Endothelial cell of umbilical vein (primary cell): ENCODE measurements at regions not wholly inside any gene's neighbourhood (a gene's known extent, or its start where the extent isn't known, plus 50 kb on each side); places are given as distances from the start of the nearest gene placed in this dataset.

Experiments
- BruUV-seq: library from RNA; stranded (reverse); fragments of 400-500 nt; replicated peaks from 2 replicates; lab custom pipeline; 2021; lab: Mats Ljungman, UMichigan
- CTCF ChIA-PET: fragments of 300-600, 350-600 bp; sonication (Branson Sonifier 250); formaldehyde crosslinking; loops from one replicate; lab custom pipeline; 2021; ENCODE audit warnings: antibody characterized with exemption, inconsistent platforms; lab: Charles Lee
- POLR2A ChIA-PET: fragments of 300-600, 350-600 bp; sonication (Branson Sonifier 250); formaldehyde crosslinking; loops from one replicate; lab custom pipeline; 2021; ENCODE audit warnings: antibody characterized with exemption, inconsistent platforms; lab: Charles Lee
- DNase-seq: peaks from one replicate; pipeline ENCODE4 v3.0.0-alpha.2; 2011; ENCODE audit warnings: low read depth, low spot score
- FAIRE-seq: peaks from 2 replicates; lab custom pipeline; 2011; peaks lifted over from hg19 to GRCh38; lab: Jason Lieb, UNC
- H2AFZ ChIP-seq: 2 replicates; pipeline ENCODE4 v1.6.0; 2012; ENCODE audit warnings: low read depth, low read length, control low read depth, inconsistent platforms
- H3K27ac ChIP-seq: 2 replicates; pipeline ENCODE4 v1.5.1; 2011; ENCODE audit warnings: low read depth, mild to moderate bottlenecking, control low read depth, low read length, moderate library complexity; ENCODE audit not compliant: insufficient read depth
- H3K27me3 ChIP-seq, 2 experiments: 2 replicates each; pipeline versions ENCODE4 v1.6.0 to v1.6.1; 2011; ENCODE audit warnings: low read length in 2 of 2, mixed read lengths in 1 of 2; ENCODE audit not compliant: control insufficient read depth in 2 of 2, insufficient read depth in 2 of 2
- H3K36me3 ChIP-seq, 2 experiments: 2 replicates in 1 of 2; 3 replicates in 1 of 2; pipeline ENCODE4 v1.5.1; 2011; ENCODE audit warnings: low read length in 2 of 2, mild to moderate bottlenecking in 1 of 2, moderate library complexity in 1 of 2; ENCODE audit not compliant: control insufficient read depth in 2 of 2, insufficient read depth in 2 of 2; ENCODE audit errors: extremely low read depth in 1 of 2
- H3K4me1 ChIP-seq: 3 replicates; pipeline ENCODE4 v1.5.1; 2011; ENCODE audit warnings: mild to moderate bottlenecking, low read length; ENCODE audit not compliant: control insufficient read depth, insufficient read depth; ENCODE audit errors: extremely low read depth
- H3K4me2 ChIP-seq: 2 replicates; pipeline ENCODE4 v1.6.1; 2011; ENCODE audit warnings: low read length, control low read depth, mixed read lengths; ENCODE audit not compliant: insufficient read depth
- H3K4me3 ChIP-seq, 3 experiments: fragments of 200-600 bp in 1 of 3; sonication (generic), shearing (Covaris generic) in 1 of 3; replicated peaks in 1 of 3; 2 replicates each; pipeline ENCODE4 v1.5.1; 2011 to 2016; ENCODE audit warnings: control low read depth in 3 of 3, low read length in 3 of 3, mild to moderate bottlenecking in 2 of 3, inconsistent platforms in 1 of 3, low read depth in 1 of 3, moderate library complexity in 1 of 3; ENCODE audit not compliant: insufficient read depth in 1 of 3
- H3K79me2 ChIP-seq: 2 replicates; pipeline ENCODE4 v1.6.0; 2012; ENCODE audit warnings: low read length, inconsistent platforms; ENCODE audit not compliant: control insufficient read depth, insufficient read depth
- H3K9ac ChIP-seq: replicated peaks from 2 replicates; pipeline ENCODE3; 2011; ENCODE audit warnings: low read length, control low read depth; ENCODE audit not compliant: insufficient read depth; ENCODE audit errors: extremely low read depth
- H3K9me1 ChIP-seq: replicated peaks from 3 replicates; pipeline ENCODE4 v1.6.0; 2011; ENCODE audit warnings: mild to moderate bottlenecking, low read length; ENCODE audit not compliant: control insufficient read depth, insufficient read depth; ENCODE audit errors: extremely low read depth
- H3K9me3 ChIP-seq: replicated peaks from 2 replicates; pipeline ENCODE4 v1.5.1; 2012; ENCODE audit warnings: low read length, inconsistent platforms; ENCODE audit not compliant: control insufficient read depth, insufficient read depth
- H4K20me1 ChIP-seq: replicated peaks from 2 replicates; pipeline ENCODE3; 2011; ENCODE audit warnings: mild to moderate bottlenecking, low read length; ENCODE audit not compliant: control insufficient read depth, insufficient read depth; ENCODE audit errors: extremely low read depth
- FOS ChIP-seq: IDR thresholded peaks from 2 replicates; pipeline ENCODE4 v1.6.1; 2011; ENCODE audit warnings: mild to moderate bottlenecking, low read length, moderate library complexity, borderline replicate concordance; ENCODE audit not compliant: insufficient read depth
- GATA2 ChIP-seq: IDR thresholded peaks from 2 replicates; pipeline ENCODE4 v1.7.0; 2011; ENCODE audit warnings: low read depth, mild to moderate bottlenecking, moderate library complexity, mixed read lengths, low read length; ENCODE audit not compliant: insufficient read length, insufficient read depth
- MYC ChIP-seq: IDR thresholded peaks from one replicate; pipeline ENCODE4 v1.6.1; 2011; ENCODE audit warnings: mild to moderate bottlenecking, low read depth, low read length
- POLR2AphosphoS5 ChIP-seq: IDR thresholded peaks from 2 replicates; pipeline ENCODE4 v1.6.1; 2012; ENCODE audit warnings: low read depth, mild to moderate bottlenecking, control low read depth, low read length, moderate library complexity; ENCODE audit not compliant: insufficient read depth
- dilution Hi-C: fragments of 300-500 bp; cut with MboI; formaldehyde crosslinking; loops from one replicate; pipeline ENCODE4 v1.15.0; 2019; ENCODE audit warnings: low sequenced_read_pairs; ENCODE audit not compliant: extremely low pct_ligation_motif_present
- intact Hi-C: fragments of 100-400 bp; cut with micrococcal nuclease; formaldehyde crosslinking; loops from one replicate; pipeline ENCODE4 v1.10.0; 2022
- TF ChIP-seq, protein P1 (sequence below), 2 donors: IDR thresholded peaks; 1 replicate in 1 of 2; 2 replicates in 1 of 2; pipeline ENCODE4 v1.5.1; 2011; ENCODE audit warnings: low read length in 2 of 2, mild to moderate bottlenecking in 2 of 2, moderate library complexity in 2 of 2, control low read depth in 1 of 2, inconsistent platforms in 1 of 2, low read depth in 1 of 2; ENCODE audit not compliant: insufficient read depth in 1 of 2; ENCODE audit errors: extremely low read depth in 1 of 2
- TF ChIP-seq, protein P2 (sequence below): IDR thresholded peaks from 2 replicates; pipeline ENCODE4 v1.6.1; 2011; ENCODE audit not compliant: insufficient read depth, insufficient read length

DNA sequence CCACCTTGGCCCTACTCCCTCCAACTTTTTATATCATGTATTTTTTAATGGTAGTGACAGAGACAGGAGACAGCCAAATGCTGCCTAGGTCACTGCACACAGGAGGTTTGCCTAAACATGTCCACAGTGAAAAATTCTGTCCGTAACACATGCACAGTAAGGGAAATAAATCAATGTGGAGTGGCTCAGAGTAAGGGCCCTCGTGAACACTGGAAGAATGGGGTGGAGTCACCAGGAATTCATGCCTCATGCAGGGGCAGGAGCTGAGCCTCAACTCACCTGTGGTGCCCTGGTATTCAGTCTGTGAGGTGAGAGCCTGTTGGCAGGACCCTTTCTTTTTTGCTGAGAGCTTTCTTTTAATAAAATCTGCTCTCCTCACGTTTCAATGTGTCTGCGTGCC is 289.1 kb downstream of the TGFB2 start:
- no peaks in the 10 kb centered on the region for H3K4me1 ChIP-seq
- no peaks in the 10 kb centered on the region for H3K27me3 ChIP-seq
- FAIRE-seq (no peak), DNase-seq (no peak)
- H3K9me1 ChIP-seq = no peaks in the 10 kb centered on the region
- dilution Hi-C loops = no loop called here
- H3K4me2 ChIP-seq = no peak overlapping the region
- H3K27ac ChIP-seq = no peak overlapping the region
- H3K79me2 ChIP-seq = no peaks in the 10 kb centered on the region
- BruUV-seq = no TSS peak
- H4K20me1 ChIP-seq = no peaks in the 10 kb centered on the region
- ChIA-PET POLR2A (no interaction called here), CTCF (interaction anchor here (0.8 to 1.0 kb wide), 2 partner anchors 10 to 15 kb away, joined by 3 to 4 read pairs; no protein-coding TSS in a partner anchor)
- no peak overlapping the region for H3K9ac ChIP-seq
- no peak overlapping the region for H2AFZ ChIP-seq
- TF ChIP-seq GATA2 = no peak
- TF ChIP-seq, protein P1, sequence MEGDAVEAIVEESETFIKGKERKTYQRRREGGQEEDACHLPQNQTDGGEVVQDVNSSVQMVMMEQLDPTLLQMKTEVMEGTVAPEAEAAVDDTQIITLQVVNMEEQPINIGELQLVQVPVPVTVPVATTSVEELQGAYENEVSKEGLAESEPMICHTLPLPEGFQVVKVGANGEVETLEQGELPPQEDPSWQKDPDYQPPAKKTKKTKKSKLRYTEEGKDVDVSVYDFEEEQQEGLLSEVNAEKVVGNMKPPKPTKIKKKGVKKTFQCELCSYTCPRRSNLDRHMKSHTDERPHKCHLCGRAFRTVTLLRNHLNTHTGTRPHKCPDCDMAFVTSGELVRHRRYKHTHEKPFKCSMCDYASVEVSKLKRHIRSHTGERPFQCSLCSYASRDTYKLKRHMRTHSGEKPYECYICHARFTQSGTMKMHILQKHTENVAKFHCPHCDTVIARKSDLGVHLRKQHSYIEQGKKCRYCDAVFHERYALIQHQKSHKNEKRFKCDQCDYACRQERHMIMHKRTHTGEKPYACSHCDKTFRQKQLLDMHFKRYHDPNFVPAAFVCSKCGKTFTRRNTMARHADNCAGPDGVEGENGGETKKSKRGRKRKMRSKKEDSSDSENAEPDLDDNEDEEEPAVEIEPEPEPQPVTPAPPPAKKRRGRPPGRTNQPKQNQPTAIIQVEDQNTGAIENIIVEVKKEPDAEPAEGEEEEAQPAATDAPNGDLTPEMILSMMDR (IDR thresholded peaks at IDR 0.05; ENCODE audit: extremely low read depth in 1 of 2, insufficient read depth in 1 of 2, low read depth in 1 of 2, low read length in 2 of 2) = no peak
- H3K36me3 ChIP-seq = no peaks in the 10 kb centered on the region
- H3K4me3 ChIP-seq = no peak overlapping the region
- no peaks in the 10 kb centered on the region for H3K9me3 ChIP-seq
- intact Hi-C loops = no loop called here

- dilution Hi-C loops = no loop called here
- no peak for DNase-seq
- CTCF ChIA-PET = no interaction called here
Observed at GRCh38 chr1:218636548-218636947, 291.4 kb downstream of the TGFB2 start.

More at GRCh38 chr1:218636548-218636947, 291.4 kb downstream of the TGFB2 start:
- TF ChIP-seq, protein P1 (IDR thresholded peaks at IDR 0.05; ENCODE audit: extremely low read depth in 1 of 2, insufficient read depth in 1 of 2, low read depth in 1 of 2, low read length in 2 of 2) = no peak
- TF ChIP-seq, protein P2, sequence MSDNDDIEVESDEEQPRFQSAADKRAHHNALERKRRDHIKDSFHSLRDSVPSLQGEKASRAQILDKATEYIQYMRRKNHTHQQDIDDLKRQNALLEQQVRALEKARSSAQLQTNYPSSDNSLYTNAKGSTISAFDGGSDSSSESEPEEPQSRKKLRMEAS = no peak
- TF ChIP-seq FOS (no peak), MYC (no peak), POLR2AphosphoS5 (no peak)
- Histone ChIP-seq H3K4me3 (no peak overlapping the region), H3K9me1 (no peaks in the 10 kb centered on the region), H3K9ac (no peak overlapping the region), H3K4me1 (no peaks in the 10 kb centered on the region), H3K9me3 (no peaks in the 10 kb centered on the region), H3K27ac (no peak overlapping the region), H4K20me1 (no peaks in the 10 kb centered on the region), H2AFZ (no peak overlapping the region), H3K27me3 (no peaks in the 10 kb centered on the region), H3K4me2 (no peak overlapping the region), H3K79me2 (no peaks in the 10 kb centered on the region), H3K36me3 (no peaks in the 10 kb centered on the region)
- intact Hi-C loops = no loop called here
- POLR2A ChIA-PET = no interaction called here
- no peak for FAIRE-seq
- BruUV-seq = no TSS peak
